ENCODE measurements at regions not wholly inside any gene's neighbourhood (a gene's known extent, or its start where the extent isn't known, plus 50 kb on each side); places are given as distances from the start of the nearest gene placed in this dataset.

- DNase-seq: no peak
Observed at GRCh38 chr22:48548391-48548790, 1279.3 kb downstream of the BRD1 start.

- no peak for DNase-seq
Observed at GRCh38 chr22:48547971-48548370, 1279.7 kb downstream of the BRD1 start.

GRCh38 chr22:48546653-48547424 lies 1280.8 kb downstream of the BRD1 start:
- no peak for DNase-seq

GRCh38 chr22:48545987-48546386 lies 1281.7 kb downstream of the BRD1 start:
- no peak for DNase-seq

- DNase-seq: no peak
Observed at GRCh38 chr22:48541401-48542098, 1286.1 kb downstream of the BRD1 start.

GRCh38 chr22:48539261-48539660 lies 1288.4 kb downstream of the BRD1 start:
- DNase-seq: no peak

- DNase-seq: no peak
Observed at GRCh38 chr22:48538291-48538820, 1289.3 kb downstream of the BRD1 start.

- no peak for DNase-seq
Observed at GRCh38 chr22:48537343-48537680, 1290.4 kb downstream of the BRD1 start.

GRCh38 chr22:48536541-48537342 lies 1290.9 kb downstream of the BRD1 start:
- DNase-seq: no peak

- DNase-seq: no peak
Observed at GRCh38 chr22:48535868-48536540, 1291.7 kb downstream of the BRD1 start.

GRCh38 chr22:48534395-48534958 lies 1293.2 kb downstream of the BRD1 start:
- DNase-seq: no peak

- DNase-seq: no peak
Observed at GRCh38 chr22:48532986-48533385, 1294.7 kb downstream of the BRD1 start.

GRCh38 chr22:48531761-48532435 lies 1295.8 kb downstream of the BRD1 start:
- DNase-seq: no peak

- no peak for DNase-seq
Observed at GRCh38 chr22:48531108-48531507, 1296.6 kb downstream of the BRD1 start.

GRCh38 chr22:48530666-48531065 lies 1297.0 kb downstream of the BRD1 start:
- no peak for DNase-seq

- DNase-seq: no peak
Observed at GRCh38 chr22:48528221-48528915, 1299.3 kb downstream of the BRD1 start.

- DNase-seq: no peak
Observed at GRCh38 chr22:48523761-48524160, 1303.9 kb downstream of the BRD1 start.

GRCh38 chr22:48523091-48523490 lies 1304.6 kb downstream of the BRD1 start:
- DNase-seq: no peak

GRCh38 chr22:48522271-48522670 lies 1305.4 kb downstream of the BRD1 start:
- no peak for DNase-seq

GRCh38 chr22:48520884-48521588 lies 1306.6 kb downstream of the BRD1 start:
- no peak for DNase-seq

- no peak for DNase-seq
Observed at GRCh38 chr22:48520207-48520606, 1307.5 kb downstream of the BRD1 start.

Data from NCI-H1930 (cell line).